ENCODE measurements at regions not wholly inside any gene's neighbourhood (a gene's known extent, or its start where the extent isn't known, plus 50 kb on each side); places are given as distances from the start of the nearest gene placed in this dataset.

- TF ChIP-seq, protein P1, sequence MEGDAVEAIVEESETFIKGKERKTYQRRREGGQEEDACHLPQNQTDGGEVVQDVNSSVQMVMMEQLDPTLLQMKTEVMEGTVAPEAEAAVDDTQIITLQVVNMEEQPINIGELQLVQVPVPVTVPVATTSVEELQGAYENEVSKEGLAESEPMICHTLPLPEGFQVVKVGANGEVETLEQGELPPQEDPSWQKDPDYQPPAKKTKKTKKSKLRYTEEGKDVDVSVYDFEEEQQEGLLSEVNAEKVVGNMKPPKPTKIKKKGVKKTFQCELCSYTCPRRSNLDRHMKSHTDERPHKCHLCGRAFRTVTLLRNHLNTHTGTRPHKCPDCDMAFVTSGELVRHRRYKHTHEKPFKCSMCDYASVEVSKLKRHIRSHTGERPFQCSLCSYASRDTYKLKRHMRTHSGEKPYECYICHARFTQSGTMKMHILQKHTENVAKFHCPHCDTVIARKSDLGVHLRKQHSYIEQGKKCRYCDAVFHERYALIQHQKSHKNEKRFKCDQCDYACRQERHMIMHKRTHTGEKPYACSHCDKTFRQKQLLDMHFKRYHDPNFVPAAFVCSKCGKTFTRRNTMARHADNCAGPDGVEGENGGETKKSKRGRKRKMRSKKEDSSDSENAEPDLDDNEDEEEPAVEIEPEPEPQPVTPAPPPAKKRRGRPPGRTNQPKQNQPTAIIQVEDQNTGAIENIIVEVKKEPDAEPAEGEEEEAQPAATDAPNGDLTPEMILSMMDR (IDR thresholded peaks at IDR 0.05), result no peak
- TF ChIP-seq POLR2A (IDR thresholded peaks at IDR 0.05), result no peak
These were observed 144.6 kb downstream of the BRD1 start for GRCh38 chr22:49683032-49683431.

Data from esophagus squamous epithelium (tissue), 4 donors.